ENCODE measurements at regions not wholly inside any gene's neighbourhood (a gene's known extent, or its start where the extent isn't known, plus 50 kb on each side); places are given as distances from the start of the nearest gene placed in this dataset.

DNA sequence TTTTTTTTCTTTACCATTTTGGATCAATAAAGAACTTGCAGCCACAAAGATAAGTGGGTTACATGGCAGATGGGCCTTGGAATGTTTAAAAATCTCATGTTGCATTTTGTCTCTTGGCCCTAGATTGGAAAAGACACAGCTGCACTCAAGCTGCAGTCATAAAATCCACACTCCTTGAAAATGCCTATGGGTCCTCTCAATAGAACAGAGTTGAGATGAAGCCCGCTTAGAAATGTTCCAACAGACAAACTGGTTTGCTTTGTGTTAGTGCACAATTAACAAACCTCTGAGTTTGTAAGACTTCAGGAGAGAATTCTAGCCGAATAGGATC, 401.2 kb upstream of the CDIN1 start:
- Histone ChIP-seq H3K18ac (ENCODE audit: insufficient read length, low read depth, low read length) (no peak overlapping the region), H3K4ac (ENCODE audit: low read depth, low read length) (no peak overlapping the region), H3K79me1 (ENCODE audit: insufficient read depth, low read depth, low read length, poor library complexity, severe bottlenecking) (no peaks in the 10 kb centered on the region), H4K5ac (ENCODE audit: insufficient read length, low read depth, low read length) (no peak overlapping the region), H2BK20ac (ENCODE audit: low read depth, low read length, poor library complexity, severe bottlenecking) (no peak overlapping the region), H4K8ac (replicated peaks; ENCODE audit: insufficient read length, low read depth, low read length) (no peak overlapping the region), H3K23me2 (ENCODE audit: insufficient read length, low read depth, low read length, poor library complexity, severe bottlenecking) (no peaks in the 10 kb centered on the region), H3K79me2 (ENCODE audit: insufficient read depth, low read length) (no peaks in the 10 kb centered on the region), H3K9ac (ENCODE audit: extremely low read depth, insufficient read length, low read length) (no peak overlapping the region), H3T11ph (ENCODE audit: low read length) (no peak overlapping the region), H2BK120ac (ENCODE audit: low read depth, low read length, poor library complexity, severe bottlenecking) (no peak overlapping the region), H2AK5ac (ENCODE audit: insufficient read length, low read length) (no peak overlapping the region), H2BK12ac (ENCODE audit: insufficient read length, low read depth, low read length) (no peak overlapping the region), H3K4me2 (ENCODE audit: insufficient read depth, insufficient read length, low read length) (no peak overlapping the region), H3K27me3 (ENCODE audit: insufficient read depth, low read length) (no peaks in the 10 kb centered on the region), H4K20me1 (ENCODE audit: control insufficient read depth, insufficient read depth, insufficient read length) (no peaks in the 10 kb centered on the region), H3K9me3 (ENCODE audit: control insufficient read depth, low read depth, low read length) (no peaks in the 10 kb centered on the region), H2AFZ (ENCODE audit: low read length) (no peak overlapping the region), H3K27ac (ENCODE audit: insufficient read length, low read depth, low read length) (no peak overlapping the region), H3K14ac (ENCODE audit: insufficient read depth, low read length) (no peak overlapping the region), H3K56ac (ENCODE audit: insufficient read length, low read depth, low read length) (no peak overlapping the region), H3K23ac (ENCODE audit: insufficient read length, low read depth, low read length) (no peak overlapping the region), H2BK15ac (ENCODE audit: low read depth, low read length) (no peak overlapping the region), H2BK5ac (ENCODE audit: insufficient read length, low read length) (no peak overlapping the region), H3K4me1 (ENCODE audit: insufficient read depth, low read length) (no peaks in the 10 kb centered on the region), H4K91ac (ENCODE audit: insufficient read length, low read depth, low read length) (no peak overlapping the region)
- peaks cover 5 to 6% of the 10 kb centered on the region in 2 experiments for H3K4me1 Mint-ChIP-seq
- H3K36me3 Mint-ChIP-seq (ENCODE audit: insufficient read depth in 1 of 3, low read depth in 3 of 3): no peaks in the 10 kb centered on the region
- H3K4me3 Mint-ChIP-seq: no peak overlapping the region
- no peaks in the 10 kb centered on the region for H3K9me3 Mint-ChIP-seq
- no peak overlapping the region for H3K27ac Mint-ChIP-seq
- no peak for DNase-seq
- TF ChIP-seq, protein P1, sequence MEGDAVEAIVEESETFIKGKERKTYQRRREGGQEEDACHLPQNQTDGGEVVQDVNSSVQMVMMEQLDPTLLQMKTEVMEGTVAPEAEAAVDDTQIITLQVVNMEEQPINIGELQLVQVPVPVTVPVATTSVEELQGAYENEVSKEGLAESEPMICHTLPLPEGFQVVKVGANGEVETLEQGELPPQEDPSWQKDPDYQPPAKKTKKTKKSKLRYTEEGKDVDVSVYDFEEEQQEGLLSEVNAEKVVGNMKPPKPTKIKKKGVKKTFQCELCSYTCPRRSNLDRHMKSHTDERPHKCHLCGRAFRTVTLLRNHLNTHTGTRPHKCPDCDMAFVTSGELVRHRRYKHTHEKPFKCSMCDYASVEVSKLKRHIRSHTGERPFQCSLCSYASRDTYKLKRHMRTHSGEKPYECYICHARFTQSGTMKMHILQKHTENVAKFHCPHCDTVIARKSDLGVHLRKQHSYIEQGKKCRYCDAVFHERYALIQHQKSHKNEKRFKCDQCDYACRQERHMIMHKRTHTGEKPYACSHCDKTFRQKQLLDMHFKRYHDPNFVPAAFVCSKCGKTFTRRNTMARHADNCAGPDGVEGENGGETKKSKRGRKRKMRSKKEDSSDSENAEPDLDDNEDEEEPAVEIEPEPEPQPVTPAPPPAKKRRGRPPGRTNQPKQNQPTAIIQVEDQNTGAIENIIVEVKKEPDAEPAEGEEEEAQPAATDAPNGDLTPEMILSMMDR (conservative IDR thresholded peaks at IDR 0.05): no peak
- WGBS (ENCODE audit: extremely low coverage, insufficient read length, low lambda C conversion rate): no CpG with 5 or more reads among the region's 2 CpGs
- no peaks in the 10 kb centered on the region for H3K27me3 Mint-ChIP-seq (ENCODE audit: low read depth)

Measured in H9 (cell line).